ENCODE measurements at regions not wholly inside any gene's neighbourhood (a gene's known extent, or its start where the extent isn't known, plus 50 kb on each side); places are given as distances from the start of the nearest gene placed in this dataset.

- DNase-seq (ENCODE audit: low read depth in 1 of 2, low spot score in 1 of 2) = peak in 1 of 2 experiments; percentile 13
- peaks cover 6% of the 10 kb centered on the region for H3K27me3 ChIP-seq (ENCODE audit: insufficient read depth, poor library complexity, severe bottlenecking)
- H3K4me3 ChIP-seq (replicated peaks; ENCODE audit: insufficient read depth, low read length) = no peak overlapping the region
- no peak overlapping the region for H3K27ac ChIP-seq (replicated peaks)
- TF ChIP-seq GABPA (IDR thresholded peaks at IDR 0.05; ENCODE audit: low read depth) (no peak), POLR2AphosphoS5 (IDR thresholded peaks at IDR 0.05; ENCODE audit: low read depth) (no peak), REST (IDR thresholded peaks at IDR 0.05; ENCODE audit: insufficient replicate concordance, low read depth) (no peak), SPI1 (IDR thresholded peaks at IDR 0.05; ENCODE audit: borderline replicate concordance, low read depth) (no peak)
- TF ChIP-seq, protein P1, sequence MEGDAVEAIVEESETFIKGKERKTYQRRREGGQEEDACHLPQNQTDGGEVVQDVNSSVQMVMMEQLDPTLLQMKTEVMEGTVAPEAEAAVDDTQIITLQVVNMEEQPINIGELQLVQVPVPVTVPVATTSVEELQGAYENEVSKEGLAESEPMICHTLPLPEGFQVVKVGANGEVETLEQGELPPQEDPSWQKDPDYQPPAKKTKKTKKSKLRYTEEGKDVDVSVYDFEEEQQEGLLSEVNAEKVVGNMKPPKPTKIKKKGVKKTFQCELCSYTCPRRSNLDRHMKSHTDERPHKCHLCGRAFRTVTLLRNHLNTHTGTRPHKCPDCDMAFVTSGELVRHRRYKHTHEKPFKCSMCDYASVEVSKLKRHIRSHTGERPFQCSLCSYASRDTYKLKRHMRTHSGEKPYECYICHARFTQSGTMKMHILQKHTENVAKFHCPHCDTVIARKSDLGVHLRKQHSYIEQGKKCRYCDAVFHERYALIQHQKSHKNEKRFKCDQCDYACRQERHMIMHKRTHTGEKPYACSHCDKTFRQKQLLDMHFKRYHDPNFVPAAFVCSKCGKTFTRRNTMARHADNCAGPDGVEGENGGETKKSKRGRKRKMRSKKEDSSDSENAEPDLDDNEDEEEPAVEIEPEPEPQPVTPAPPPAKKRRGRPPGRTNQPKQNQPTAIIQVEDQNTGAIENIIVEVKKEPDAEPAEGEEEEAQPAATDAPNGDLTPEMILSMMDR (IDR thresholded peaks at IDR 0.05; ENCODE audit: insufficient read depth, low read length) = no peak
These were observed 54.1 kb upstream of the MEX3C start for GRCh38 chr18:51251625-51252024.

- Histone ChIP-seq H3K4me3 (replicated peaks; ENCODE audit: insufficient read depth, low read length) (no peak overlapping the region), H3K27ac (replicated peaks) (no peak overlapping the region), H3K27me3 (ENCODE audit: insufficient read depth, poor library complexity, severe bottlenecking) (peaks cover 6% of the 10 kb centered on the region)
- TF ChIP-seq, protein P1 (IDR thresholded peaks at IDR 0.05; ENCODE audit: insufficient read depth, low read length) = no peak
- no peak for TF ChIP-seq GABPA (IDR thresholded peaks at IDR 0.05; ENCODE audit: low read depth)
- TF ChIP-seq SPI1 (IDR thresholded peaks at IDR 0.05; ENCODE audit: borderline replicate concordance, low read depth) = no peak
- no peak for TF ChIP-seq REST (IDR thresholded peaks at IDR 0.05; ENCODE audit: insufficient replicate concordance, low read depth)
- TF ChIP-seq POLR2AphosphoS5 (IDR thresholded peaks at IDR 0.05; ENCODE audit: low read depth) = no peak
- no peak for DNase-seq (ENCODE audit: low read depth in 1 of 2, low spot score in 1 of 2)
These were observed 56.0 kb upstream of the MEX3C start for GRCh38 chr18:51253476-51253875.

GRCh38 chr18:51255693-51256092 is 58.2 kb upstream of the MEX3C start:
- Histone ChIP-seq H3K27me3 (ENCODE audit: insufficient read depth, poor library complexity, severe bottlenecking) (peaks cover under 1% of the 10 kb centered on the region), H3K27ac (replicated peaks) (no peak overlapping the region), H3K4me3 (replicated peaks; ENCODE audit: insufficient read depth, low read length) (no peak overlapping the region)
- TF ChIP-seq REST (IDR thresholded peaks at IDR 0.05; ENCODE audit: insufficient replicate concordance, low read depth) (no peak), GABPA (IDR thresholded peaks at IDR 0.05; ENCODE audit: low read depth) (no peak), POLR2AphosphoS5 (IDR thresholded peaks at IDR 0.05; ENCODE audit: low read depth) (no peak), SPI1 (IDR thresholded peaks at IDR 0.05; ENCODE audit: borderline replicate concordance, low read depth) (no peak)
- TF ChIP-seq, protein P1 (IDR thresholded peaks at IDR 0.05; ENCODE audit: insufficient read depth, low read length) = no peak
- DNase-seq (ENCODE audit: low read depth in 1 of 2, low spot score in 1 of 2) = no peak

Data from HL-60 (cell line).